Gastroesophageal sphincter (tissue), 3 donors: ENCODE measurements at regions not wholly inside any gene's neighbourhood (a gene's known extent, or its start where the extent isn't known, plus 50 kb on each side); places are given as distances from the start of the nearest gene placed in this dataset.

ENCODE experiments used
- CTCF ChIP-seq, 4 experiments: fragments of 200-600 bp in 2 of 4; fragments of 450-650 bp in 2 of 4; sonication (generic) in 1 of 4; IDR thresholded peaks; one replicate each; pipeline ENCODE4 v1.5.1; 2017 to 2019; ENCODE audit warnings: antibody characterized with exemption in 4 of 4, mild to moderate bottlenecking in 2 of 4, moderate library complexity in 2 of 4
- EP300 ChIP-seq: sonication (generic); formaldehyde crosslinking; IDR thresholded peaks from one replicate; pipeline ENCODE4 v1.6.1; 2017; ENCODE audit warnings: antibody characterized with exemption, mild to moderate bottlenecking
- POLR2A ChIP-seq, 2 donors: fragments of 450-650 bp; IDR thresholded peaks; one replicate each; pipeline ENCODE4 v1.6.1; 2017; ENCODE audit warnings: antibody characterized with exemption in 2 of 2, mild to moderate bottlenecking in 2 of 2, moderate library complexity in 1 of 2
- POLR2AphosphoS5 ChIP-seq: sonication (generic); formaldehyde crosslinking; IDR thresholded peaks from one replicate; pipeline ENCODE4 v1.6.1; 2017; ENCODE audit warnings: antibody characterized with exemption

DNA sequence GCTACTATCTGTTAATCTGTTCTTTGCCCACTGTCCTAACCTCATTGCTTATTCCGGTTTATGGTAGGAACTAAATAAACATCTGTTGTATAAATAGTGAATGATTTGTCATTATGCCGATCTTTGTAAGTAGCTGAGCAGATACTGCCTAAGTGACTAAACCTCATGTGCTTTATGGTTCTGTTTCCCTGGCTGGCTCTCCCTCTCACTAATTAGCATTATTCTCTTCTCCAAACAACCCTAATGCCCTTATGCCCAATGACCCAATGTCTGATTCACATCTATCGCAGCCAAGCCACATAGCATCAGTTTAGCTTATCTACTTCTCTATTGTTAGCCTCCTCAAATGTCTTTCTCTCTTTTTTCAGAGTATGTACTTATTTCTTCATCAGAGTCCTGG lies 462.3 kb upstream of the POT1 start:
- no peak for TF ChIP-seq POLR2A (IDR thresholded peaks at IDR 0.05)
- no peak for TF ChIP-seq CTCF (IDR thresholded peaks at IDR 0.05)
- TF ChIP-seq EP300: no peak
- no peak for TF ChIP-seq POLR2AphosphoS5
